GM12878 (cell line): ENCODE measurements at regions not wholly inside any gene's neighbourhood (a gene's known extent, or its start where the extent isn't known, plus 50 kb on each side); places are given as distances from the start of the nearest gene placed in this dataset.

Source experiments
- EED ChIP-seq: sonication (generic); IDR thresholded peaks from 2 replicates; pipeline ENCODE4 v1.6.1; 2016; ENCODE audit warnings: antibody characterized with exemption, low read depth
- EGR1 ChIP-seq, 2 experiments: IDR thresholded peaks; 1 replicate in 1 of 2; 2 replicates in 1 of 2; pipeline ENCODE4 v1.6.1; 2011 to 2012; ENCODE audit warnings: low read depth in 2 of 2, low read length in 2 of 2, borderline replicate concordance in 1 of 2, mild to moderate bottlenecking in 1 of 2, moderate library complexity in 1 of 2
- EP300 ChIP-seq, 2 experiments: fragments of 150-350 bp in 1 of 2; IDR thresholded peaks; 2 replicates each; pipeline ENCODE4 v1.6.1; 2011 to 2012; ENCODE audit warnings: low read depth in 2 of 2, low read length in 2 of 2, borderline replicate concordance in 1 of 2, improper control_type of control experiment in 1 of 2, inconsistent platforms in 1 of 2; ENCODE audit not compliant: control insufficient read depth in 1 of 2
- FOXM1 ChIP-seq: IDR thresholded peaks from 2 replicates; pipeline ENCODE4 v1.6.1; 2012; ENCODE audit warnings: low read depth, mild to moderate bottlenecking, inconsistent platforms, low read length, moderate library complexity
- KAT2A ChIP-seq: conservative IDR thresholded peaks from 2 replicates; pipeline ENCODE4 v1.6.1; 2011; ENCODE audit warnings: low read depth, low read length; ENCODE audit not compliant: control insufficient read depth
- MYC ChIP-seq: IDR thresholded peaks from 2 replicates; pipeline ENCODE4 v1.6.1; 2011; ENCODE audit warnings: mild to moderate bottlenecking, low read length, moderate library complexity, inconsistent platforms; ENCODE audit not compliant: insufficient read depth, insufficient replicate concordance, insufficient read length, severe bottlenecking
- NFIC ChIP-seq: IDR thresholded peaks from 2 replicates; pipeline ENCODE4 v1.6.1; 2012; ENCODE audit warnings: low read depth, mild to moderate bottlenecking, inconsistent platforms, low read length, moderate library complexity
- POLR2A ChIP-seq: IDR thresholded peaks from 2 replicates; pipeline ENCODE4 v1.6.1; 2011; ENCODE audit warnings: low read depth, mild to moderate bottlenecking, low read length
- TF ChIP-seq, protein P1 (sequence below): fragments of 150-350 bp; IDR thresholded peaks from 2 replicates; pipeline ENCODE4 v1.6.1; 2016; ENCODE audit warnings: low read depth, low read length
- TF ChIP-seq, protein P2 (sequence below): fragments of 450-650 bp; IDR thresholded peaks from 2 replicates; pipeline ENCODE4 v1.6.1; 2018; ENCODE audit warnings: mild to moderate bottlenecking, low read depth, moderate library complexity; ENCODE audit not compliant: partially characterized antibody
- TF ChIP-seq, protein P3 (sequence below): IDR thresholded peaks from 2 replicates; pipeline ENCODE4 v1.6.1; 2011; ENCODE audit warnings: borderline replicate concordance, low read depth, mild to moderate bottlenecking, moderate library complexity, mixed read lengths, low read length; ENCODE audit not compliant: insufficient read depth; ENCODE audit errors: extremely low read length

DNA sequence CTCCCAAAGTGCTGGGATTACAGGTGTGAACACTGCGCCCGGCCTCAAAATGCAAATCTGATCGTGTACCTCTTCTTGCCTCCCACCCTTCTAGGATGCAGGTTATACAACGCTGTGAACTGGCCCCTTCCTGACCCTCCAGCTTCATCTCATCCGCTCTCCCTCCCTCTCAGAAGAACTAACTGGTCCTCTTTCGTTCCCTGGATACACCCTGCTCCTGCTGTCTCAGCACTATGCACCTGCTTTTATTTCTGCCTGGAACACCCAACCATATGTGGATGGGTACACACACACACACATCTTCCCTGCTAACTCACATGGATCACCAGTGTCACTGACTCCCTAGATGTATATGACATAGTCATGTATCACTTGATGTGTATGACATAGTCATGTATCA lies 56.1 kb upstream of the VASH1 start (continued):
- TF ChIP-seq, protein P1, sequence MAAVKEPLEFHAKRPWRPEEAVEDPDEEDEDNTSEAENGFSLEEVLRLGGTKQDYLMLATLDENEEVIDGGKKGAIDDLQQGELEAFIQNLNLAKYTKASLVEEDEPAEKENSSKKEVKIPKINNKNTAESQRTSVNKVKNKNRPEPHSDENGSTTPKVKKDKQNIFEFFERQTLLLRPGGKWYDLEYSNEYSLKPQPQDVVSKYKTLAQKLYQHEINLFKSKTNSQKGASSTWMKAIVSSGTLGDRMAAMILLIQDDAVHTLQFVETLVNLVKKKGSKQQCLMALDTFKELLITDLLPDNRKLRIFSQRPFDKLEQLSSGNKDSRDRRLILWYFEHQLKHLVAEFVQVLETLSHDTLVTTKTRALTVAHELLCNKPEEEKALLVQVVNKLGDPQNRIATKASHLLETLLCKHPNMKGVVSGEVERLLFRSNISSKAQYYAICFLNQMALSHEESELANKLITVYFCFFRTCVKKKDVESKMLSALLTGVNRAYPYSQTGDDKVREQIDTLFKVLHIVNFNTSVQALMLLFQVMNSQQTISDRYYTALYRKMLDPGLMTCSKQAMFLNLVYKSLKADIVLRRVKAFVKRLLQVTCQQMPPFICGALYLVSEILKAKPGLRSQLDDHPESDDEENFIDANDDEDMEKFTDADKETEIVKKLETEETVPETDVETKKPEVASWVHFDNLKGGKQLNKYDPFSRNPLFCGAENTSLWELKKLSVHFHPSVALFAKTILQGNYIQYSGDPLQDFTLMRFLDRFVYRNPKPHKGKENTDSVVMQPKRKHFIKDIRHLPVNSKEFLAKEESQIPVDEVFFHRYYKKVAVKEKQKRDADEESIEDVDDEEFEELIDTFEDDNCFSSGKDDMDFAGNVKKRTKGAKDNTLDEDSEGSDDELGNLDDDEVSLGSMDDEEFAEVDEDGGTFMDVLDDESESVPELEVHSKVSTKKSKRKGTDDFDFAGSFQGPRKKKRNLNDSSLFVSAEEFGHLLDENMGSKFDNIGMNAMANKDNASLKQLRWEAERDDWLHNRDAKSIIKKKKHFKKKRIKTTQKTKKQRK, result no peak
- no peak for TF ChIP-seq EGR1 (IDR thresholded peaks at IDR 0.05; ENCODE audit: borderline replicate concordance in 1 of 2, low read depth in 2 of 2, low read length in 2 of 2)
- TF ChIP-seq, protein P2, sequence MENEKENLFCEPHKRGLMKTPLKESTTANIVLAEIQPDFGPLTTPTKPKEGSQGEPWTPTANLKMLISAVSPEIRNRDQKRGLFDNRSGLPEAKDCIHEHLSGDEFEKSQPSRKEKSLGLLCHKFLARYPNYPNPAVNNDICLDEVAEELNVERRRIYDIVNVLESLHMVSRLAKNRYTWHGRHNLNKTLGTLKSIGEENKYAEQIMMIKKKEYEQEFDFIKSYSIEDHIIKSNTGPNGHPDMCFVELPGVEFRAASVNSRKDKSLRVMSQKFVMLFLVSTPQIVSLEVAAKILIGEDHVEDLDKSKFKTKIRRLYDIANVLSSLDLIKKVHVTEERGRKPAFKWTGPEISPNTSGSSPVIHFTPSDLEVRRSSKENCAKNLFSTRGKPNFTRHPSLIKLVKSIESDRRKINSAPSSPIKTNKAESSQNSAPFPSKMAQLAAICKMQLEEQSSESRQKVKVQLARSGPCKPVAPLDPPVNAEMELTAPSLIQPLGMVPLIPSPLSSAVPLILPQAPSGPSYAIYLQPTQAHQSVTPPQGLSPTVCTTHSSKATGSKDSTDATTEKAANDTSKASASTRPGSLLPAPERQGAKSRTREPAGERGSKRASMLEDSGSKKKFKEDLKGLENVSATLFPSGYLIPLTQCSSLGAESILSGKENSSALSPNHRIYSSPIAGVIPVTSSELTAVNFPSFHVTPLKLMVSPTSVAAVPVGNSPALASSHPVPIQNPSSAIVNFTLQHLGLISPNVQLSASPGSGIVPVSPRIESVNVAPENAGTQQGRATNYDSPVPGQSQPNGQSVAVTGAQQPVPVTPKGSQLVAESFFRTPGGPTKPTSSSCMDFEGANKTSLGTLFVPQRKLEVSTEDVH, result no peak
- no peak for TF ChIP-seq KAT2A
- no peak for TF ChIP-seq MYC
- TF ChIP-seq, protein P3, sequence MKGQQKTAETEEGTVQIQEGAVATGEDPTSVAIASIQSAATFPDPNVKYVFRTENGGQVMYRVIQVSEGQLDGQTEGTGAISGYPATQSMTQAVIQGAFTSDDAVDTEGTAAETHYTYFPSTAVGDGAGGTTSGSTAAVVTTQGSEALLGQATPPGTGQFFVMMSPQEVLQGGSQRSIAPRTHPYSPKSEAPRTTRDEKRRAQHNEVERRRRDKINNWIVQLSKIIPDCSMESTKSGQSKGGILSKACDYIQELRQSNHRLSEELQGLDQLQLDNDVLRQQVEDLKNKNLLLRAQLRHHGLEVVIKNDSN, result no peak
- no peak for TF ChIP-seq EP300 (IDR thresholded peaks at IDR 0.05; ENCODE audit: borderline replicate concordance in 1 of 2, control insufficient read depth in 1 of 2, low read depth in 2 of 2, low read length in 2 of 2)
- no peak for TF ChIP-seq EED
- TF ChIP-seq NFIC, result no peak
- no peak for TF ChIP-seq FOXM1
- no peak for TF ChIP-seq POLR2A
